HG03095 (cell line): ENCODE measurements at regions not wholly inside any gene's neighbourhood (a gene's known extent, or its start where the extent isn't known, plus 50 kb on each side); places are given as distances from the start of the nearest gene placed in this dataset.

Experiments used
- ATAC-seq: cut with Tn5 transposase; IDR thresholded peaks from one replicate; pipeline ENCODE4 v1.9.1; 2021; ENCODE audit warnings: moderate library complexity; ENCODE audit not compliant: unreplicated experiment

- no peak for ATAC-seq
These were observed 280.9 kb upstream of the KCNMB2 start for GRCh38 chr3:178255315-178255714.

- no peak for ATAC-seq
These were observed 278.7 kb upstream of the KCNMB2 start for GRCh38 chr3:178257491-178257890.

GRCh38 chr3:178258121-178258520 lies 278.1 kb upstream of the KCNMB2 start:
- no peak for ATAC-seq

GRCh38 chr3:178259703-178260102 lies 276.5 kb upstream of the KCNMB2 start:
- no peak for ATAC-seq

GRCh38 chr3:178260887-178261565 lies 275.2 kb upstream of the KCNMB2 start:
- no peak for ATAC-seq

- no peak for ATAC-seq
These were observed 272.9 kb upstream of the KCNMB2 start for GRCh38 chr3:178263236-178263916.

GRCh38 chr3:178267158-178267844 lies 268.9 kb upstream of the KCNMB2 start:
- ATAC-seq: no peak

- no peak for ATAC-seq
These were observed 265.4 kb upstream of the KCNMB2 start for GRCh38 chr3:178270838-178271237.

GRCh38 chr3:178271740-178272387 lies 264.4 kb upstream of the KCNMB2 start:
- ATAC-seq: no peak

GRCh38 chr3:178272841-178273240 lies 263.4 kb upstream of the KCNMB2 start:
- no peak for ATAC-seq

- no peak for ATAC-seq
These were observed 261.5 kb upstream of the KCNMB2 start for GRCh38 chr3:178274711-178275110.

GRCh38 chr3:178275311-178275710 lies 260.9 kb upstream of the KCNMB2 start:
- no peak for ATAC-seq

GRCh38 chr3:178275793-178276192 lies 260.4 kb upstream of the KCNMB2 start:
- no peak for ATAC-seq

- no peak for ATAC-seq
These were observed 258.6 kb upstream of the KCNMB2 start for GRCh38 chr3:178277605-178278004.

GRCh38 chr3:178283561-178283960 lies 252.7 kb upstream of the KCNMB2 start:
- no peak for ATAC-seq

- no peak for ATAC-seq
These were observed 252.1 kb upstream of the KCNMB2 start for GRCh38 chr3:178284181-178284580.

GRCh38 chr3:178288074-178288473 lies 248.2 kb upstream of the KCNMB2 start:
- no peak for ATAC-seq

GRCh38 chr3:178289544-178290160 lies 246.6 kb upstream of the KCNMB2 start:
- no peak for ATAC-seq

- no peak for ATAC-seq
These were observed 244.5 kb upstream of the KCNMB2 start for GRCh38 chr3:178291574-178292370.

- no peak for ATAC-seq
These were observed 240.8 kb upstream of the KCNMB2 start for GRCh38 chr3:178295292-178295912.
